HG03060 (cell line): ENCODE measurements at regions not wholly inside any gene's neighbourhood (a gene's known extent, or its start where the extent isn't known, plus 50 kb on each side); places are given as distances from the start of the nearest gene placed in this dataset.

ENCODE experiments used
- ATAC-seq: cut with Tn5 transposase; IDR thresholded peaks from one replicate; pipeline ENCODE4 v1.9.1; 2021; ENCODE audit warnings: low read depth, moderate number of reproducible peaks; ENCODE audit not compliant: unreplicated experiment

DNA sequence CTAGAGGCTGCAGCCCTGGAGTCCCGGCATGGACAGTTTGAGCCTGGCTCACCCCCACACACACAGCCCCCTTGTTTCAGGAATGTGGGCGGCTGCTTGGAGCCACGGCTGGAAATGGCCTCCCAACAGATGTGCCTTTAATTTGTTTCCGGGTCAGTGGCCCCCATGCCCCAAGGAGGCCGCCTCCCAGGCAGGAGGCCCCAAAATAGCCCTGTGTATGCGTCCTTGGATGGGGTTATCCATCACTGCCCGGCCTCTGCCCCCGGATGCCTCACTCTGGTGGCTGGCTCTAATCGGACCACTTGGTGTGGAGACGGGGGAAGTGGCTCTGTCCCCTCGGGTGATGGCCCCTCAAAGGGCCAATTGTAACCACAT lies 151.9 kb upstream of the MYCN start:
- no peak for ATAC-seq

DNA sequence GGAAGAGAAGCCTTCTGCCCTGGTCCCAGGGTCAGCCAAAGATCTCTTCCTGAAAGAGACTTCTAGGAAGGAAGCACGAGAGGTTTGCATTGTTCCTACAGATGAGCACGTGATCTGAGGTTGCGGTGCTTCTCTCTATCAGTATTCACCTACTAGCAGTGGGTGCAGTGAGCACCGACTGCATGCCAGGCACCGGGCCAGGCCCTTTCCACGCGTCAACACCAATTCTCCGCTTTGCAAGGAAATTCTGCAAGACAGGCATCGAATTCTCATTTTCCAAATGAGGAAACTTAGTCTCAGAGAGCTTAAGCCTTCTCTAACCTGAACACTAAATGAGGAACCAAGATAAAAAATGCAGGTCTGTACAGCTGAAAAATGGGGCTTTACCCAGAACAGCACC lies 151.5 kb upstream of the MYCN start:
- ATAC-seq, result no peak

DNA sequence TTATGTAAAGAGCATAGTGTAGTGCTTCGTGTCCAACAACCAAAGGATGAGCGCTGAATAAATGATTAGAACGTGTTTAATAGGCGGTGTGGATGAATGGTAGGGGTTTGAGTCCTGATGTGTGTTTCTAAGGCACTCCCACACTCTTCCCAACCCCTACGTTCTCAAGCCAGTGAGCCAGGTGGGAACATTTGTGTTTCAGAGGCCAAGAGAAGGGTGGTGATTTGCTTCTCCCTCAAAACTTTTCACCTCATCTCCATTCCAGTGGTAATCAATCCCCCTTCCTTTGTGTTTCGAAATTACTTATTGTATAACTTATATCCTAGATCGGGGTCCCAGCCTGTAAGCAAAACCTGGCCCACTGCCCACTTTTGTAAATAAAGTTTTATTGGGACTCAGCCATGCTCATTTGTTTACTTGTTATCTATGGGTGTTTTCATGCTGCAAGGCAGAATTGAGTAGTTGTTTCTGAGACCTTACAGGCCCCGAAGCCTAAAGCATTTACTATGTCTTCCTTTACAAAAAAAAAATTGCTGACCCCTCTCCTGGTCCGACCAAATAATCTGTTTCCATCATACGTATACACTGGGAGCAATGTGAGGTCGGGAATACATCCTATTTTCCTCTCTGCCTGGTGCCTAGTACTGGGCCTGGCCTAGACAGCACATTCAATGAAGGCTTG lies 150.8 kb upstream of the MYCN start:
- ATAC-seq, result no peak

DNA sequence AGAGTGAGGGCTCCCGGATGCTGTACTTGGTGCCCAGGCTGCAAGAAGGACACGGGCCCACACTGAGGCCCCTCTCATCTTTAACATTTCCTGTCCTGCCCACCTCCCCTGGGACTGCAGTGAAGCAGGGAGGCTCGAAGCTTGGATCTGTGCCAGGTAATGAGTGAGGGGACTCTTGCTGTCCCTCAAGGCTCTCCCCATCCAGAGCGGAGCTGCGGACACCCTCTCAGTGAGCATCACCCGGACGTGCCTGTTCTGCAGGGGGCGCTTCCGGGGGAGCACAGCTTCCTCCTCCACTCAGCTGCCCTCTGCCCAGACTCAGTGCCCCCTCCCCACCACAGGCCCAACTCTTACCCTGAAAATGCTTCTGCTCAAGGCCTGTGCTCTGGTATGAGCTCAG lies 150.0 kb upstream of the MYCN start:
- ATAC-seq, result no peak

DNA sequence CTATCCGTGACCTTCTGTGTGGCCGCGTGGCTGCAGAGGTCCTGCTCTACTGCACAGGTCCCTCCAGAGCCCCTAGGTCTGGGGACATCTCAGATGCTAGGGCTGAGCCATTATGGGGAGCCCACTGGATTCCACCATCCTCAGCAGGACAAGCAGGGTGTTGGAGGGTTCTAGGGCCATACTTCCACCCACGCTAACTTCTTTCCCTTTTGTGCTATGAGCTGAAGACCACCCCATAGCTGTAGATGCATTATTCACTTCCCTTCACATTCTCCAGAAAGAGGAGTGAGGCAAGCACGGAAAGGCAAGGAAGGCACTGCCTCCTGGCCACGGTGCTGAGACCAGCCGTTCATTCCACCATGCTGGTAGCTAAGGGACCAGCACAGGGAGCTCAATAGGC lies 149.5 kb upstream of the MYCN start:
- no peak for ATAC-seq

DNA sequence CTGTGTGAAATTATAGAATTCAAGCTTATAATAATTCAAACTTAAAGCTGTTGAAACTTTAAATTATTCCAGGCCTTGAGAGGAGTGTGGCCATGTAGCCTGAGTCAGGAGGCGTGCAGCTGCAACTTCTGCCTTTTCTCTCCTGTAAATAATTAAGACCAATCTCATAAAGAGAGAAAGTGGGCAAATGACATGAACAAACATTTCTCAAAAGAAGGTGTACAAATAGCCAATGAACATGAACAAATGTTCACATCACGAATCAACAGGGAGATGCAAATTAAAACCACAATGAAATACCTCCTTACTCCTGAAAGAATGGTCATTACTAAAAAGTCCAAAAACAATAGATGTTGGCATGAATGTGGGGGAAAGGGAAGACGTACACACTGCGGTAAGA lies 149.1 kb upstream of the MYCN start:
- ATAC-seq, result no peak

DNA sequence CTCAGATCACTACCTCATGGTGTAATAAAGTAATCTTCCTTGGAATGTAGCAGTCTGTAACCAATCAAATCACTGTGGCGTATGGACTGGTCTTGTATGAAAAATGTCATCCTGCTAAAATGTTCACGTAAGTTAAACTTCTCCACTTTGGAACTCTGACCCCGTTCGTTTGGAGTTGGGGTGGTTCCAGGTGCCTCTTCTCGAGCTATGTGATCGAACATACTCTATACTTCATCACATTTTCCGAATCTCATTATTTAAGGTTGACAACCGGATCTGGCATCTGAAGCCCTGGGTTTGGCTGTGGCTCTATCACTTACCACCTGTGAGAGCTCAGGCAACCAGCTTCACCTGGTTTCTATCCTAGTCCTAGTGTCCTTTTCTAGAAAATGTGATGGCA lies 148.0 kb upstream of the MYCN start:
- ATAC-seq, result no peak

DNA sequence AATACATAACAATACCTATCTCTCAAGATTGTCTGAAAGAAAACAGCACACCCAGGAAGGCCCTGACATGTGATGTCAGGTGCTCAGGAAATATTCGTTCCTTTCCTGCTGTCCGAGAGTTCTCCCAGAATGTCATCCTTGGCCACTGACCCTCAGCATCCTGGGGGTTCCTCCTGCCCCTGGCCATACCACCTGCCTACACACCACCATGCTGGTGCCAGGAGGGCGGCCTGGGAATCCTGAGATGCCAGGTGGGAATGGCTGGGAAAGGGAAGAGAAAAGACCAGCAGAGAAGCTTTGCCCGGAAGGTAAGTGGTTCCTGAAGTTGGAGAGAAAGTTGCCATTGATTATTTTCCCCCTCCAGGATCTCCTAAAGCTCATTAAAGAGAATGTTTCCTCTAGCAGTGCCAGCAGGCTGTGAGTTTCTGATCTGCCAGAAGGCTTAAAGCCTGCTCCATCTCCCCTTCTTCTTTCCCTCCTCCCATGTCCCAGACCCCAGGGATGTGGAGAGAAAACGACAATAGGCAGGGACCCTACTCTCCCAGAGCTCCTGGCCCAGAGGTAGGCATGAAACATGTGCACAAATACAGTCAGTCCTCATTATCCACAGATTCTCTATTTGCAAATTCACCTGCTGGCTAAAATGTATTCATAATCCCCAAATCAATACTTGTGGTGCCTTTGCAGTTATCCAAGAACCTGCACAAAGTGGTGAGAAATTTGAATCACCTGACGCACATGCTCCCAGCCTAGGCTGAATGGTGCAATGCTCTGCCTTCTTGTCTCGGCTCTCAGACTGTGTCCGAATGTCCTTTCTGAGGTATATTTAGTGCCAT lies 147.1 kb upstream of the MYCN start:
- ATAC-seq, result no peak

DNA sequence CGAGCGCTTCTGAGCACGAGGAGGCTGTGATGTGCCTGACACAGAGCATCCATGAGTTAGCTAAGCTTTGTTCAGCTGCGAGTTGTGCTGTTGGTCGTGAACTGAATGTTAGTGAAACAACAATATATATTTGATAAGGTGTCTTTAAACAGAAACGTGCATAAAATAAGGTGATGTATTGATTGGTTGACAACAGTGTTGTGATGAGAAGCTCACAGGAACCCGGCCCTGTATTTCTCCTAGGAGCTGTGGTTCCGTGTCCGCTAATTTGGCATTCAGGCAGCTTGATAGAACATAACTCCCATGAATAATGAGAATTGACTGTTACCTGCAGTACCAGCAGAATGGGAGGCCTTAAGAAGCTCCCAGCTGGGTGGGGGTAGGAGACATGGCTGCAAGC lies 146.4 kb upstream of the MYCN start:
- no peak for ATAC-seq

DNA sequence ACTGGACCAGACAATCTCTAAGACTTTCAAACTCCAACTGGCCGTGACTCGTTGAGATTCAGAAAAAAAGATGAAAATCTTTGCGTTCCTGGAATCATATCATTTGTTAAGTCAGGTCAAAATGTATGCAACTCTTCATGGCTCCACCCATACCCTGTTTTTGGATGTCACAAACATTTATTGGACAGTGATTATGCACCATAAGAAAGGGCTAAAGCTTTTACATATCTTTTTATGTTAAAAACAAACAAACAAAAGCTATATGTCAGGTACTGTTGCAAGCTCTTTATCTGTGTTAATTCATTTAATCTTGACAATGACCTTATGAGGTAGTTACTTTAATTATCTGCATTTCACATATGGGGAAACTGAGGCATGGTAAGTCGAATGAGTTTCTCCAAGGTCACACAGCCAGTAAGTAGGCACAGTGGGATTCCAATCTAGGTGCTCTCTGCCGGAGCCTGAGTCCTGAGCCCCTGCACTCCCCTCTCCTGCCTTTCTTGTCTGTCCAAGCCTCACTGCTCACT lies 145.7 kb upstream of the MYCN start:
- no peak for ATAC-seq

DNA sequence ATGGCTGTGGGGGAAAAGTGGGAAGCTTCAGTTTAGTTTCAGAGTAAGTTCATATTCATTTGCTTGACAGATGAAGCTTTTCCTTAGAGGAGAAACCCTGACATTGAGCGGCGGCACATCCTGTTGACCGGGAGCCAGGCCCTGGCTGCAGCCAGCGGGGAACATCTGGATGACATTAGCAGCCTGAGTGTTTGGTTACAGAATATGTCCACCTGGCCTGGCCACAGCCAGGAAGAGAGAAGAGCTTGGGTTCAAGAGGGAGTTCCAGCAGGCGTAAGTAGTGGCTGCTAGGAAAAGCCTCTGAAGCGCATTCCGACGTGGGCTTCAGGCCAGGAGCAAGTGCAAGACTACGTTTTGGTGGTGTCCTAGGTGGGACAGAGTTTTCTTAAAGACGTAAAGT lies 144.9 kb upstream of the MYCN start:
- ATAC-seq, result no peak

DNA sequence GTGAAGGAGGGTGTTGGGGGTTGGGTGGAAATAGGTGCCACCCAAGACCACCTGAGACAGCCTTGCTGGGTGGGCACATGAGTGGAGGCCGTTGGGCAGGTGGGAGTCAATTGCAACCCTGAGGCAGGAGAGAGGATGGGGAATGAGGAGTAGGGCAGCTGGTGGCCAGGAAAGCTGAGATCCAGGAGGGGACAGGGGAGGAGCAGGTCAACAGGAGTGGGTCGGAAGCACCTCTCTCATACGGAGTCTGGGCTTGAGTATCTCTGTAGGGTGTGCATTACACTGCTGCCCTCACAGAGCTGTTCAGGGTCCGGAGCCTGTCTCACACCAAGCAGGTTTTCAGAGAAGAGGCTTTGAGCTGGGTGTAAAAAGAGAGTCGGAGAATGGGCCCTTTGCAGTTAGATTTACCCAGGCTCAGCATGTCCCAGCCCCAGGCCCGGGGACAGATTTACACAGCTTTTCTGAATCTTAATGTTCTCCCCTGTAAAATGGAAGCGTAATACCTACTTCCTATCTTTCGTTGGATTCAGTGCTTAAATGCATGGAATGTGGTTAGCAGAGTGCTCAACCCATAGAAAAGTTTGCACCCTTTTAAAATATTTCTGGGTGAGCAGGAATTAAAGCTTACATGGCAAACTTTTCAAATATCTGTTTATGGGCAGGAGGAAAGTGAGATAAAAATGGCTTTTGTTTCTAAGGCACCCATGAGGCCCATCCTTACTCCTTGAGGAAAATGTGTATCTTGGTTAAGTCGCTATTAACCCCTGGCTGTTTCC lies 144.0 kb upstream of the MYCN start:
- no peak for ATAC-seq

DNA sequence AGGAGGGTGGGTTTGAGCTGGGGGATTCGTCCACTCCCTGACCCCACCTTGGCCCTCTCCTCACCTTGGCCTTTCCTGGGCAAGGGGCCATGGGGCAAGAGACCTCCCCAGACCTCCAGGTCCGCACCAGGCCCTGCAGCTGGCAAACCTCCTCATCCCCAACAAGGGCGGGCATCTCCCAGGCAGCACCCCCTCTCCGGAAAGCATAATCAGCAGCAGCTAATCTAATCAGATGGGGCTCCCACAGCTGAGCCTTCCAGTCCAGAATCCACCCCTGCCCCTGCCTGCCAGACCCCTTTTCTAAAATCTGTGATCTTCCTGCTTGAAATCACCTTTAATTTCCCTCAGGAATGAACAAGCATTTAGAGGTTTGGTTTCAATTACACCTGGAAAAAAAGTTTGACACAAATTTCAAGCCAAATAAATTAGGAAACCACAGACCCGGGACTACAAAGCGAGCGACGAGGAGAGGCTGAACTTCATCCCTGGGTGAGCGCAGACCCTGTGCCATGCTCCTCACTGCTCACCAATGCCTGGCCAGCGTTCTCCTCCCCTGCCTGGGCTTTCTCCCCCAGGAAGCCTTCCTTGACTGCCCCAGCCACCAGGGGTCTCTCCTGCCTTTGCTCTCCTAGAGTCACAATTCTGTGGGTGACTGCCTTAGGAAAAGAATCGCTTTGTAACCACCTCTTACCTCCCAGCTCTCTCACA lies 143.0 kb upstream of the MYCN start:
- ATAC-seq, result no peak

DNA sequence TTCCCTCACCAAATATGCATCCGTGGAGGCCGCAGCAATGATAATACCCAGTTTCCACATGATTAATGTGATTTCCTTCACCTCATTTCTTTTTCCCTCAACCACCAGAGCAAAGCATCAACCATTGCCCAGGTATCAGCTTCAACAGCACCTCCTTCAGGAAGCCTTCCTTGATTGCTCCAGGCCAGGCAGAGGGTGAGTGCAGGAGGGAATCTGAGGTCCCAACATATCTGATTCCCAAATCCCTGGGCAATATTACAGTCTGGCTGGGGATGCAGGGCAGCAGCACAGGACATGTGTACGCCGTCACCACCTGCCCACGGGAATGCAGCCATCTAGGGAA lies 142.4 kb upstream of the MYCN start:
- no peak for ATAC-seq

DNA sequence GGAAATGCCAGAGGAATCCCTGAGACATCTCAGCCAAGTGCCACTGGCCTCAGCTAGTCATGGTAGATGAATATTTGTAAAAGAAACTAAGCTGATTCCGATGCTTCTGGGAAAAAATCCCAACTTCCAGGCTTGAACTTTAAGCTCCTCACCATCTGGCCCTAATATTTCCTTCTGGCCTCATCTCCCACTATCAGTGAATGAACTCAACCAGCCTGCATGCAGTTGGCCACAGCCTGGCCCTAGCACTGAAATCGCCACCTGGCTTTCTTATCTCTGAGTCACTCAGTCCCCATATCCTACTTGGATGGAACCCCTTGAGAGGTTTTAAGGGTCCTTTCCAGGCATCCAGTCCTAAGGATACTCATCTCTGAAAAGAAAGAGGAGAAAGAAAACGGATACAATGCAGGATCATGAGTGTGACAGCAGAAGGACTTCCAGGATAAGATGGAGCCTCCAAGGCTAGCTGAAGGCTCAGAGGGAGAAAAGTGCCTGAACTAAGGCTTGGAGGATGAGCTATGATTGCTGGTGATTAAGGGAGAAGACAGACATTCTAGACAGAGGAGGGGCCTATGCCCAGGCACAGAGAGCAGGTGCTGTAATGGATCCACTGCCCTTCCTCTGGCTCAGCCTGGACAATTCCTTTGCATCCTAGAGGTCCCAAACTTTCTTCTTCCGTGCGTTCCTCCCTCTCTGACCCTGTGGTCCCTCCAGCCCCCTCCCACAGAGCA lies 141.5 kb upstream of the MYCN start:
- no peak for ATAC-seq

DNA sequence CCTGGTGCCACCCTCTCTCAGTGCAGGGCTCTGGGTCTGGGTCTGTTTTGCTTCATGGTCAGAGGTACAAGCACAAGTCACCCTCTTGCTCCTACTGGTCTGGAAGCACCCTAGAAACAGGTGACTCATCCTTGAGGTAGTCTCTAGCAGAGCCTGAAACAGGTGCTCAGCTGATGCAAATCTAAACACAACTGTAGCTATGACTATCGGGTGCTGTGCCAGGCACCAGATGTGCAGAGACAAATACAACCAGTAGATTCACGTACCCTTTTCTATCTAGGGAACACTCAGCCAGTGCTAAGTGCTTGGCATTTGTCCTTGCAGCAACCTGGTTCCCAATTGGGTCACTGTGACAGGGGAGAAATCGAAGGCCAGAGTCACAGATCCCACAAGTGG lies 140.9 kb upstream of the MYCN start:
- ATAC-seq, result no peak

DNA sequence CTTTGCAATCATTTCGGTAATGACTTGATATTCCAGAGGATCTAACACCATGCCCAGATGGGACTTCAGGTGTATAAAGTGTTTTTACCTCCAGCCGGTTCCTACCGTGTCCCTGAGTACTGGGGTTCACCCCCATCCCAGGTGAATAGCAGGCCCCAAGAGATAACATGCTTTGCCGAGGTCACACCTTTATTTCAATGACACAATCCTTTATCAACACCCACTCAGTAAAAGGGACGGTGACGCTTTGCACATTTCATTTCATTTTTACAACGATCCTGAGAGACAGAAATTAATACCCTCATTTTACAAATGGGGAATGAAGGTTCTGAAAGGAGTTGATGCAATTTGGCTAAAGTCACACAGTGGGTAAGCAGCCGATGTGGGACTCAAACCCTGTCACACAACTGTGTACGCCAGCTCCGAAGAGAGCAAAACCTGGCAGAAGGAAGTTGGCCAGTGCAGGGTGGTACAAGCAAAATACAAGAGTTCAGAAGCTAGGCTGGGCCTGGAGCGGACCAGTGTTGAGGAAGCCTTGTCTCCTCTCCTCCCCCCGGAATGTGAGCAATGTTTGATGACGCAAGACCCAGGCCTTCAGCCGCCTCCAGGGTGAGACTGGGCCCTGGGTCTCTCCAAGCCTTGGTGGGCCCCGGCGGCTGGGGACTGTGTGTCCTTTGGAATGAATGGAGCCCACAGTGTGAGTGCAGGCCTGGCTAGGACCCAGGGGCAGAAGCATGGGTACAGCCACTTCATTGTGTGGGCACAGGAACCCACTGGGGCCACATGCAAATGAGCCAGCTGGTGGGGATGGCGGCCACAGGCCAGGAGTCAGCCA lies 139.6 kb upstream of the MYCN start:
- no peak for ATAC-seq

DNA sequence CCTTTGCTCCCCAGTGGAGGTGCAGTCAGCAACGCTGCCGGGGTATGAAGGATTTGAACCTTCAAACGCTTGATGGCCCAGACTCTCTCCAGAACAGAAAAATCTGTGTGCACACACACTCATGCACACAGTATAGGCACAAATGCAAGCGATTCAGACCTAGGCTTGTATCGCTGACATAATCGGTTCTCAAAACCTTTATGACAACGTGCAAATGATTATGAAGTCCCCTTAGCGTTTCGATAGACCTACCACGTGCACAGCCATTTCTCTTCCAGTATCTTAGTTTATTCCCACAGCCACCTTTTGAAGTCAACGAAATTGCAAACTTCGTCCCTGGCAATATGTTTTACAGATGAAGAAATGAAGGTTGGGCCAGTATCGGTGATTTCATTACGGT lies 138.9 kb upstream of the MYCN start:
- ATAC-seq, result no peak

DNA sequence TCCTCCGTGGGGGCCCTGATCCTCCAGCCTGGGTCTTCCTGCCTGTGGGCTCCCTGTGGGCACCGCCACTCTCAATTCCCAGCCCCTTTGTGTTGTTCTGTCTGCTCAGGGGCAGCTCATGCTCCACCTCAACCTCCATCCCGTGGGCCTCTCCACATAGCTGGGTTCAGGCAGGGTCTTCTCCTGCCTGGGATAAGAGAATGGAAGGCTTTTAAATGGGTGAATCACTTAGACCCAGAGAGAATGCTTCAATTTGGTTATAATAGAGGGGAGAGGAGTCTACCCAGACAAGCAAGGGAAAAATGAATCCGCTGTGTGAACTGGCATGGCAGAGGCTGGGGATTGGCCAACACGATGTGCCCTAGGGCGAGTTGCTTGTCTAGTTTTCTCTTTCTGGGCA lies 138.4 kb upstream of the MYCN start:
- ATAC-seq, result no peak
